ENCODE measurements at regions not wholly inside any gene's neighbourhood (a gene's known extent, or its start where the extent isn't known, plus 50 kb on each side); places are given as distances from the start of the nearest gene placed in this dataset.

DNA sequence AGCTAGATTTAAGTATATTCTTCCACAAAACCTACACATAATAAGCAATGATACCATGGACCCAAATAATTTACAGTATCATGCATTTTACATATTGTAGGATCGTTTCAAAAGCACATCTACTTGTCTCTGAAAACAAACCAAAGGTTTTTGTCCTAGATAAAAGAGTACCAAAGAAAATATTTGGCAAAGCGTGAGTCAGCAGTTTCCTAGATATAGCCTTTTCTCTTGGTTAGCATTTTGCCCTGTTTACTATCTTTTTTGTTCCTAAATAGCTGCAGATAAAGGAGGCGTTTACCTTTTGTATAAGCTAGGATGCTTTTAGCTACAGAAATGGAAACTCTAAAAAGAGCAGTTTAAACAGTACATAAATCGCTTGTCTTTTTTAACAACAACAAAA, 305.8 kb upstream of the GULP1 start:
- no TSS peak for BruUV-seq (replicated peaks)
- intact Hi-C loops (cut with micrococcal nuclease; ENCODE audit: unreplicated experiment), result no loop called here
- ChIA-PET CTCF (no interaction called here), POLR2A (ENCODE audit: low non-redundant PET) (no interaction called here)
- Histone ChIP-seq H3K4me1 (ENCODE audit: insufficient read depth, low read length, poor library complexity, severe bottlenecking) (no peaks in the 10 kb centered on the region), H3K9me3 (ENCODE audit: low read depth, low read length, poor library complexity, severe bottlenecking) (no peaks in the 10 kb centered on the region), H3K27ac (ENCODE audit: low read depth, low read length, poor library complexity, severe bottlenecking) (no peak overlapping the region), H3K4me3 (ENCODE audit: low read depth, low read length, poor library complexity, severe bottlenecking) (no peak overlapping the region), H3K36me3 (ENCODE audit: insufficient read depth, low read length, poor library complexity, severe bottlenecking) (no peaks in the 10 kb centered on the region), H3K27me3 (replicated peaks; ENCODE audit: insufficient read depth, low read depth, low read length, poor library complexity) (no peaks in the 10 kb centered on the region)
- TF ChIP-seq EZH2 (IDR thresholded peaks at IDR 0.05; ENCODE audit: borderline replicate concordance, low read depth, low read length, poor library complexity, severe bottlenecking), result no peak
- TF ChIP-seq, protein P1, sequence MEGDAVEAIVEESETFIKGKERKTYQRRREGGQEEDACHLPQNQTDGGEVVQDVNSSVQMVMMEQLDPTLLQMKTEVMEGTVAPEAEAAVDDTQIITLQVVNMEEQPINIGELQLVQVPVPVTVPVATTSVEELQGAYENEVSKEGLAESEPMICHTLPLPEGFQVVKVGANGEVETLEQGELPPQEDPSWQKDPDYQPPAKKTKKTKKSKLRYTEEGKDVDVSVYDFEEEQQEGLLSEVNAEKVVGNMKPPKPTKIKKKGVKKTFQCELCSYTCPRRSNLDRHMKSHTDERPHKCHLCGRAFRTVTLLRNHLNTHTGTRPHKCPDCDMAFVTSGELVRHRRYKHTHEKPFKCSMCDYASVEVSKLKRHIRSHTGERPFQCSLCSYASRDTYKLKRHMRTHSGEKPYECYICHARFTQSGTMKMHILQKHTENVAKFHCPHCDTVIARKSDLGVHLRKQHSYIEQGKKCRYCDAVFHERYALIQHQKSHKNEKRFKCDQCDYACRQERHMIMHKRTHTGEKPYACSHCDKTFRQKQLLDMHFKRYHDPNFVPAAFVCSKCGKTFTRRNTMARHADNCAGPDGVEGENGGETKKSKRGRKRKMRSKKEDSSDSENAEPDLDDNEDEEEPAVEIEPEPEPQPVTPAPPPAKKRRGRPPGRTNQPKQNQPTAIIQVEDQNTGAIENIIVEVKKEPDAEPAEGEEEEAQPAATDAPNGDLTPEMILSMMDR (conservative IDR thresholded peaks at IDR 0.05; ENCODE audit: low read depth, low read length), result no peak
- DNase-seq (ENCODE audit: low spot score), result no peak

DNA sequence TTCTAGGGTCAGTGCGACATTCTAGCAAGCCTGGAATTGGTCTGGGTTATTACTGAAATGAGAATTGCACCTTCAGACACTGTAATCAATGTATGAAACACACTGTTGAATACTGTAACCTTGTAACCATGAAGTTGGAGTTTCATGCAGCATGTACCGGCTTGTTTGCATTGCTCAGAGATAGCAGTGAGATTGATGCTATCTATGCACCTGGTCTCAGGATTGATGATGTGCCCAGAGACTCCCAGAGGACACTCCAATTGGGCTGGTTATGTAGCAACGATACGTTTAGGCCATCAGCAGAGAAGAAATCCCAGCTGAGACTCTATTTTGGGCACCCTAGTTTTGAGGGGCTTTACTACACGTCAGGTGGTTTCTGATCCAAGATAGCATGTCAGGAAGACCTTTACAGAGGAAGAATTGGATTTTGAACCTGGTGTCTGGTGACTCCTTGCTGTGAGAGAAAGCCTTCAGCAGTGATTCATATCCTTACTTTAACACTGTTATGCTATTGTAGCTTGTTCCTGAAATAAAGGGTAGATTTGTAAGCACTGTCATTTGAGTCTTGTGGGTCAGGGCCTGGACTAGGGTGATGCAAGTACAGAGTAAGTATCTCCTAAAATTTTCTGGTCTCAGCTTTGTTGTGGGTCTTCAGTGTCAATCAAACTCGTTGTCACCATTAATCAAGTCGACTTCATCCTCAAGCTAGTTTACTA, 305.1 kb upstream of the GULP1 start:
- ChIA-PET POLR2A (ENCODE audit: low non-redundant PET) (no interaction called here), CTCF (no interaction called here)
- Histone ChIP-seq H3K9me3 (ENCODE audit: low read depth, low read length, poor library complexity, severe bottlenecking) (no peaks in the 10 kb centered on the region), H3K4me3 (ENCODE audit: low read depth, low read length, poor library complexity, severe bottlenecking) (no peak overlapping the region), H3K27me3 (replicated peaks; ENCODE audit: insufficient read depth, low read depth, low read length, poor library complexity) (no peaks in the 10 kb centered on the region), H3K27ac (ENCODE audit: low read depth, low read length, poor library complexity, severe bottlenecking) (no peak overlapping the region), H3K4me1 (ENCODE audit: insufficient read depth, low read length, poor library complexity, severe bottlenecking) (no peaks in the 10 kb centered on the region), H3K36me3 (ENCODE audit: insufficient read depth, low read length, poor library complexity, severe bottlenecking) (no peaks in the 10 kb centered on the region)
- intact Hi-C loops (cut with micrococcal nuclease; ENCODE audit: unreplicated experiment), result no loop called here
- no peak for DNase-seq (ENCODE audit: low spot score)
- no TSS peak for BruUV-seq (replicated peaks)
- TF ChIP-seq EZH2 (IDR thresholded peaks at IDR 0.05; ENCODE audit: borderline replicate concordance, low read depth, low read length, poor library complexity, severe bottlenecking), result no peak
- TF ChIP-seq, protein P1 (conservative IDR thresholded peaks at IDR 0.05; ENCODE audit: low read depth, low read length), result no peak

DNA sequence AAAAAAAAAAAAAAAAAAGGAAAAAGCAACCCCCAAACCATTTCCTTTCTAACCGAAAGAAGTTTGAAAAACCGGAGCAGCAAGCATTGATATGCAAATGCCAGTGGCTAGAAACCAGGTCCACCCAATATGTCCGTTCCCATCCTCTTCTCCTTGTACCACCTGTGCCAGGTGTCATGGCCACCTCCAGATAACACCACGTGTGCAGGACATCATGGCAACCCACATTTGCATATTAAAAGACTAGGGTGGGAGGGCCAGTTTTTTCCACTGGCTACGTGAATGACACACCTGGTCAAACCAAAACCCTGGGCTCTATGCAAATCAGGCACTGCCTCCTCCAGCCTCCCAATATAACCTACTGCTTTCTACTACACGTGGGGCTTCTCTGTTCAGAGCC, 303.3 kb upstream of the GULP1 start:
- intact Hi-C loops (cut with micrococcal nuclease; ENCODE audit: unreplicated experiment), result no loop called here
- H3K27me3 ChIP-seq (replicated peaks; ENCODE audit: insufficient read depth, low read depth, low read length, poor library complexity), result no peaks in the 10 kb centered on the region
- peaks cover 3% of the 10 kb centered on the region for H3K4me1 ChIP-seq (ENCODE audit: insufficient read depth, low read length, poor library complexity, severe bottlenecking)
- no TSS peak for BruUV-seq (replicated peaks)
- H3K36me3 ChIP-seq (ENCODE audit: insufficient read depth, low read length, poor library complexity, severe bottlenecking), result no peaks in the 10 kb centered on the region
- ChIA-PET POLR2A (ENCODE audit: low non-redundant PET) (no interaction called here), CTCF (no interaction called here)
- H3K4me3 ChIP-seq (ENCODE audit: low read depth, low read length, poor library complexity, severe bottlenecking), result no peak overlapping the region
- no peak overlapping the region for H3K27ac ChIP-seq (ENCODE audit: low read depth, low read length, poor library complexity, severe bottlenecking)
- no peak for DNase-seq (ENCODE audit: low spot score)
- H3K9me3 ChIP-seq (ENCODE audit: low read depth, low read length, poor library complexity, severe bottlenecking), result no peaks in the 10 kb centered on the region
- TF ChIP-seq EZH2 (IDR thresholded peaks at IDR 0.05; ENCODE audit: borderline replicate concordance, low read depth, low read length, poor library complexity, severe bottlenecking), result no peak
- TF ChIP-seq, protein P1 (conservative IDR thresholded peaks at IDR 0.05; ENCODE audit: low read depth, low read length), result no peak

All from A673 (cell line).